NOMO-1 treated with DMSO at 0.1 percent for 48 hours (cell line): ENCODE measurements at regions not wholly inside any gene's neighbourhood (a gene's known extent, or its start where the extent isn't known, plus 50 kb on each side); places are given as distances from the start of the nearest gene placed in this dataset.
A peak's percentile ranks its signal among the peaks of the same experiment; 100 is the strongest.

Source experiments
- DNase-seq: peaks from one replicate; lab custom pipeline; 2025; ENCODE audit not compliant: unreplicated experiment; lab: John Stamatoyannopoulos, UW

- no peak for DNase-seq
Measured at GRCh38 chr2:158049129-158049855, 52.4 kb upstream of the UPP2 start.

- no peak for DNase-seq
Measured at GRCh38 chr2:158048327-158048726, 53.3 kb upstream of the UPP2 start.

- no peak for DNase-seq
Measured at GRCh38 chr2:158047156-158047611, 54.5 kb upstream of the UPP2 start.

GRCh38 chr2:158046121-158046880 lies 55.4 kb upstream of the UPP2 start:
- DNase-seq: peak; percentile 36

- DNase-seq: no peak
Measured at GRCh38 chr2:158045362-158045761, 56.3 kb upstream of the UPP2 start.

- no peak for DNase-seq
Measured at GRCh38 chr2:158043181-158043948, 58.3 kb upstream of the UPP2 start.

- no peak for DNase-seq
Measured at GRCh38 chr2:158042666-158043065, 59.0 kb upstream of the UPP2 start.

GRCh38 chr2:158042245-158042644 lies 59.4 kb upstream of the UPP2 start:
- no peak for DNase-seq

- DNase-seq: no peak
Measured at GRCh38 chr2:158041400-158041799, 60.3 kb upstream of the UPP2 start.

GRCh38 chr2:158038901-158039300 lies 62.8 kb upstream of the UPP2 start:
- DNase-seq: no peak

GRCh38 chr2:158034198-158034866 lies 67.3 kb upstream of the UPP2 start:
- peak; percentile 90 for DNase-seq

GRCh38 chr2:158031371-158031770 lies 70.3 kb upstream of the UPP2 start:
- DNase-seq: no peak

- no peak for DNase-seq
Measured at GRCh38 chr2:158025255-158025996, 76.2 kb upstream of the UPP2 start.

GRCh38 chr2:158024288-158024898 lies 77.3 kb upstream of the UPP2 start:
- DNase-seq: peak; percentile 51

GRCh38 chr2:158022888-158023287 lies 78.8 kb upstream of the UPP2 start:
- no peak for DNase-seq

- no peak for DNase-seq
Measured at GRCh38 chr2:158021226-158021625, 80.5 kb upstream of the UPP2 start.

- DNase-seq: no peak
Measured at GRCh38 chr2:158015428-158016076, 86.1 kb upstream of the UPP2 start.

GRCh38 chr2:158013891-158014290 lies 87.8 kb upstream of the UPP2 start:
- DNase-seq: no peak

GRCh38 chr2:158011055-158011771 lies 90.5 kb upstream of the UPP2 start:
- DNase-seq: peak; percentile 37
